Ureter (tissue), 1 donor: ENCODE measurements at regions not wholly inside any gene's neighbourhood (a gene's known extent, or its start where the extent isn't known, plus 50 kb on each side); places are given as distances from the start of the nearest gene placed in this dataset.

ENCODE experiments used
- DNase-seq: peaks from one replicate; pipeline ENCODE4 v3.0.0-alpha.2; 2020; ENCODE audit warnings: low spot score
- donor health status: DM: yes; HTN: yes; CAD: no.

DNA sequence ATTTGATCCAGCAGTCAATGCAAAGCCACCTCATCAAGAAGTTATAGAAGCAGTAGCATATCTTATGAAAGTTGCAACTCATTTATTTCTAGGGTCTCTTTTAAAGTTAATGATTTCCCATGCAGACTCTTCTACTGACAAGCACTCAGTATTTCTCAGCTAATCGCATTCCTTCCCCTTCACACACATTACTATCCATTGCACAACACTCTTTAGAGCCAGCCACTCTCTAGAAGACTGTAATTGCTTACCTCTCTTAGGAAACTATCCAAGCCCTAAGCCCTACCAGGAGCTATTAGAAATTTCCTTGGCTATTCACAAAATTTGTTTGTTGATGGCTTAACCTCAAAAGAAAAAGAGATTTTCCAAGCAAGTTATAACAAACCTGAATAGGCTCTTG, 106.0 kb downstream of the ADAMTS1 start:
- no peak for DNase-seq

DNA sequence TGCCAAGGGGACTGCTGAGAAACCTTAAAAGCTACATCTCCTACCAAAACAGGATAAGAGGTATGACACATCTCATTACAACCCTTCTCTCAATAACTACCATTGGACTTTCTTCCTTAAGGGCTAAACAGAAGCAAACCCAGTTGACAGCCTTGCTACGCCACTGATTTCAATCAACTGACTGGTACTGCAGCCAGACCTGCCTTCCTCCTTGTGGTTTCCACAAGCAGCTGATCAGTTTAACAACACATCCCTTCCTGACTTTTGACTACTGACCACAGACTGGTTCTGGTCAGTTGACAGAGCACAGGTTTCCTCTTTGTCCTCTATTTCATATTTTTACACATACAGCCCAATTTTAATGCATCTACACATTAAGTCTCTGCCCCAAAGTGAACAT, 108.8 kb downstream of the ADAMTS1 start:
- no peak for DNase-seq

DNA sequence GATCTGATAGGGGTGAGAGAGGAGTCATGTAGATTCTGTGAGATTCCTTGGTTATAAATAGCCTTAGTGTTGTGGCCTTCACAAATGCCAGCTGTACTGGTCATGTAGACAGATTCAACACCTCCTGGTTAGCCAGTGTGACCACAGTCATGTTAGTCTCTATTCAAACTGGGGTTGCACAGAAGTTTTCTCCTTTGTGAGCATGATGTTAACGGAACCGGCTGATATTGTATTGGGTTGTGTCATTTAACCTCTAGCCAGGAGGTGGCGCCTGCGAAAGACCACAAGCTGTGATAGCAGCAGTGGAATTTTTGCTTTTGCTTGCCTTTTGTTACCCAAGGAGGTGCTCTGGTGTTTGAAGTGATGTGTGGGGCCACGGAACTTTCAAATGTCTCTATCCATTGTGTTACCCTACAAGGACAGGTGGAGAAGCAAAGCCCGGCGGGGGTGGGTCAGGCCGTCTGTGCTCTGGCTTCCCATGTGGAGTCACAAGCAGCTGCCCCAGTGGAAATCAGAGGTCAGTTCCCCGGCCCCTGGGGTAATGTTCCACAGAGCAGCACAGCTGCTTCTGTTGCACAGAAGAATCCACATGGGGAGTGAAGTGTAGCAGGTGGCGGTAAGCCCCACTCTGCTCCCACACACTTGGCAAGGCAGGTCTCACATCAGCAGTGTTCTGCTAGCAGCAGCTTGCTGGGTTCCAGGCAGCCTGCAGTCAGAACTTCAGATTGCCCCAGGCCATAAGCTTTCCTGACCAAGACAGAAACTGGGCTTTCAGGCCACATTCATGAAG, 112.6 kb downstream of the ADAMTS1 start:
- peak; percentile 53 for DNase-seq

DNA sequence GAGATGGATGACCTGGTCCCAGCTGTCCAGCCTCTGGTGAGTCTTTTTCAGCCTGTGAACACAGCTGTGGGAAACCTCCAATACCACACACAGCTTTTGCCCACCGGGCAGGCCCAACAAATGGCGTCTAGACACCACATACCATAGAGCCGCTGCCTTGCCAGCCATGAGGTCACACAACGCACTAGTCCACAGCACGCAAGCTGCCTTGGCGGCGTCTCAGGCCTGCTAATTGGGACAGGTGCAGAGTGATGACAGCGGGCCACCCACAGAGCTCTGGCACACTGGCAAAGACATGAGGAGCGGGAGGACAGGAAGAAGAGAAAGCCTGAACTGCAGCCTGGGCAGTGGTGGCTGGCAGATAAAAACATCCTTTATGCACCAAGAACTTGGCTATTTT, 125.5 kb downstream of the ADAMTS1 start:
- no peak for DNase-seq

DNA sequence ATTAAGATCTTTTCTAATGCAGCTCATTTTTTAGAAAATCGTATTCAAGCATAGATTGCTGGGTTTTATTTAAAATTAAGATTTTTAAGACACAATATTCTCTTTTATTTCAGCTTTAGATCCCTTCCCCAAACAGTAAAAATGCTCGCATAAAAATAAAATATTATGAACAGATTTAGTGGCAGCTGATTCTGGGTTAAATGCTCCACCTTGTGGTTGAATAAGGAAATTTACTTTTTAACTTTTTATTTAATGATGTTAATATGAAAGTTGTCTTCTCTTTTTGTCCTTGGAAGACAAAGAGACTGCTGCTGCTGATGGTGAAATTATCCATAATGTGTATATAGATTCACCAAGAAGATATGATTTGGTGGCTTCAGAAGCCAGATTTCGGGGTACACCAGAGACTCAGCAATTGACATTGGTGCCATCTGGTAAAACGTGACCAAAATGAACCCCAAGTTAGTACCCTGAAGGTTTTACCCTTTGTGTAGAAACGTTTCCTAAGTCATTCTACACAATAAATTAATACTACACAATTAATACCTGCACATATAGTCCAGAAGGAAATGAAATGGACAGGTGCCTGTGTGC, 128.0 kb downstream of the ADAMTS1 start:
- no peak for DNase-seq

DNA sequence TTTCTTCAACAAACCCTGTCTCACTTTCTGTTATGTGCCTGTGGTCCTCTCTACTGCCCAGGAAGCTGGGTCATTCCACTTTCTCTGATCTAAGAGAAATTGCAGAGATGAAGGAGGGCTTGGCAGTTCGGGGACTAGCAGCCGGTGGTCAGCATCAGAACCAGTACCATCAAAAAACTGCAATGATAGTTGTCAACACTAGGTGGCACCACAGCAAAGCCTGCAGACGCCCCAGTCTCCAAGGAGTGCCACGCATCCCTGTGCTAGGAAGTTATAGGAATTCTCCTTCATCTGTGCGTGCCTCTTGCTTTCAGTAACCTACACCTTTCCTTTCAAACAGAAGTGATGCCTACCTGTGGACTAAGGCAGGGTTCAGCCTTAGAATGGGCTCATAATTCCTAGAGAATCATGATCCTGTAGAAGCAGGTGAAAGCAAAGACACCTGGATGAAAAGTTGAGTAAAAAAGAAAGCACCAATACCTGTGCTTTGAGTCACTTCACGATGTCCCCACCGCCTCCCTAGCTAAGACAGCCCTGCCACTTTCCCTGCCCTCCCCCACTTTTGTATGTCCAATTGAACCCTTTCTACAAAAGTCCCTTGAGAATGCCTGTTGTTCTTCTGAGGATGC, 129.2 kb downstream of the ADAMTS1 start:
- DNase-seq, result no peak

DNA sequence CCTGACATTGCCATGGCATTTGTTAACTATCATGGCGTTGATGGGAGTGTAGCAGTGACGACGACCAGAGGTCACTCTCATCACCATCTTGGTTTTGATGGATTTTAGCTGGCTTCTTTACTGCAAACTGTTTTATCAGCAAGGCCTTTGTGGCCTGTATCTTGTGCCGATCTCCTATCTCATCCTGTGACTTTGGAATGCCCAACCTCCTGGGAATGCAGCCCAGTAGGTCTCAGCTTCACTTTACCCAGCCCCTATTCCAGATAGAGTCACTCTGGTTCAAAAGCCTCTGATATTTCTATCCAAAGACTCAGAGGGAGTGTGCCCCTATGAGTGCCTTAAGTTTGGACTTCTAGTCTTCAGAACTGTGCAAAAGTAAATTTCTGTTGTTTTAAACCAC, 130.1 kb downstream of the ADAMTS1 start:
- no peak for DNase-seq

DNA sequence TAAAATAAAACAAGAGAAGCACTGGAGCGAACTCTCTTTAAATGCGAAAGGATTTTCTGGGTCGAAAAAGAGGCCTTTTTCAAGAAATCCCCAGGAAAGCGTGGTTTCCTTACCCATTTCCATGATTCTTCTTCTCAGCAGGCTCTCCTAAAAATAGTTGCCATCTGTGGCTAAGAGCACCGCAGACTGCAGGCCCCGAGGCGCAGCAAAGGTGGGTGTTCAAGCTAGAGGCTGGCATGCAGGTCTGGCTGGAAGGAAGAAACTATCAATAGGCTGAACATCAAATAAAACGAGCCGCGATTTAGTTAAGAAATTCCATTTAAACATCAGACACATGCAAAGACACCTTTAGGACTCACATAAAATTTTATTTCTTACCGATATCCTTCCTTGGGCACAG, 135.1 kb downstream of the ADAMTS1 start:
- DNase-seq, result no peak

DNA sequence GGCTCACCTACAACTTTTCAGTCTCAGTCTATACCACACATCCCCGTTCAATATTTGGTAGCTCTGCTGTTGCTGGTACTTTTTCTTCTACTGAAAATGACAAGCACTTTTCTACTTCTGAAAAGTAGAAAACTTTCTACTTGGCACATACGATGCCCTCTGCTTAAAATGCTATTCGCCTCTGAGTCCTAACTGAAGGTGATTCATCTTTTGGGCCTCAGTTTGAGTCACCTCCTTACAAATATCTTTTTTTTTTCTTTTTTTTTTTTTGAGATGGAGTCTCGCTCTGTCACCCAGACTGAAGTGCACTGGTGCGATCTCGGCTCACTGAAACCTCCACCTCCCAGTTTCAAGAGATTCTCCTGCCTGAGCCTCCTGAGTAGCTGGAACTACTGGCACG, 136.0 kb upstream of the CYYR1 start:
- DNase-seq, result no peak

DNA sequence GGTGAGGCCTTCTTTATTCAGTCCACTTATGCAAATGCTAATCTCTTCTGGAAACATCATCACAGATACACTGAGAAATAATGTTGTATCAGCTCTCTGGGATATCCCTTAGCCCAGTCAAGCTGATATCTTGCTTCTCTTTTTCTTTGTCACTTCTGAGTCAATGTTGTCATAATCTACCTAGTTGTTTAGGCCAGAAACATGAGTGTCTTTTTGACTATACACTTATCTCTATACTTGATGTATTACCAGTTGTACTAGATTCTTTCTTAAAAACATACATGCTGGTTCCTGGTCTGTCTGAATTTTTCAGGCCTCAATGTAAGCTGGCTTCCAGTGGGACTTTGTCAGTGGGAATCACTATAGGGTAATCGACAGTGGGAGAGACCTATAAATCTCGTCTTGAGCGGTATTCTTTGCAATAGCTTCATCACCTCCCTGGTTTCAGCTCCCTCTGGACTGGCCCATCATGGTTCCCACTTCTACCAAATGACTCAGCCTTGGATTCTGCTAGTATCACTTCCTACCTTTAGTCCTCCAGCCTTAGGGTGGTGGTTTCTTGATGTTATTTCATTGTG, 135.2 kb upstream of the CYYR1 start:
- no peak for DNase-seq

DNA sequence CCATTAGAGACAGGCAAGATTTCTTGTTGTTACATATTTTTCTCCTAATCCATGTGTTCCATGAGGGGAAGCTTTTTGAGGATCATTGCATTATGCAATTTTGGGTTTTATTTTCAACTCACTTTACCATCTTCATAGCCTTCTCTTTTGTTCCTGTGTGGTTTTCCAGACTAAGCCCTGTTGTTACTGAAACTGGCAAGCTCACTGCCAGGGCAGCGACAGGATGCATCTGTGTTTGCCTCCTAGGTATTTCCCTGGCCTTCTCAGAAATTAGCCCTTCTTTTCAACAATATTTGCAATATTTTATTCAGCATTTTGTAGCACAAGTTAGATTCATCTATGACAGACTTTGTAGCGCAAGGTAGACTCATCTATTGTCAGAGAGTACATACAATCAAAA, 134.2 kb upstream of the CYYR1 start:
- no peak for DNase-seq

DNA sequence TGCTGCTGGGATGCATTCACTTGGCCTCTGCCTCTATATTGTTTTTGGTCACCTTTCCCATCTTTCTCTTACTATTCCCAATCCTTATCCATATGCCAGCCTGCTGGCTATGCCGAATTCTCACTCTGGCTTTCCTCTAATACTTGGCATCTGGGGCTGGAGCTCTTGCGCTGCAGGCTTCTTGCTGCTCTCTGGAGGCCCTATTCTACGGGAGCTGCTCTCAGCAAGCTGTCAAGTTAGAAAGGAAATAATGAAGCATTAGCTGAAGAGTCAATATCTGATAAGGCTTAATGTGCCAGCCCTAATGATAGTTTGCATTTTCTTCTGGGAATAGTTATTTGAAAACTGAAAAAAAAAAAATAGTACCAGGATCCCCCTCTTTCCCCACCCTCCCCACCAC, 125.3 kb upstream of the CYYR1 start:
- DNase-seq, result no peak

DNA sequence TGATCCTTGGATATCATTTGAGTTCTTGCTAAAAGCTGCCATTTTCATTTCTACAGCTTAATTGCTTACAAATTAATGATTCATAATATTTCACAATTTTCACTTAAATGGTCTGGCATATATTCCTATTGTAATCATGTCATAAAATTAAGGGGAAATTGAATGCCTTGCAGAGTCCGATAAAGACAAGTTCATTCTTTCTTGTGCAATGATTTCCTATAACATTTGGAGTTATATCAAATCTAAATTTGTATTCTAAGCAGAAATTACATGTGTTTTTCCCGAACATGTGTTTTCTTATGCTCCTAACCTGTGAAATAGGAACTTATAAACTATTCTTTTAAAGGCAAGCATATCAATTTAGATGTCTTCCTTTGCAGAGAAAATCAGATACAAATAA, 118.3 kb upstream of the CYYR1 start:
- no peak for DNase-seq

DNA sequence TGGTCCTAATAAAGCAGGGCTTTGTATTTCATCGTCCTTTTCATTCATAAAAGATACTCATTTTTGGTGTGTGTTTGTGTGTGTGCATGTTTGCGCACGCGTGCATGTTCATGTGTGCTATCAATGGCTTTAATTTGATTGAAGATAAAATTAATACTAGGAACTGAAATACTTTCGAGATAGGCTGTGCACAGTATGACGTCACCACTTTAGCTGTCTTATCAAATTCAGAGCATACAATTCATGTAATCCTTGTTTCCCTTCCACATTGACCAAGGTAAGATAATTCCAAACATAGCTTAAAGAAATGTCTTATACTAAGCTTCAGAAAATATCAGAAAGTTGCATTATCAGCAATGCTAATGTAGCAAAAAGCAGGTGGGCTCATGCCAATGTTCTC, 113.6 kb upstream of the CYYR1 start:
- DNase-seq, result no peak

DNA sequence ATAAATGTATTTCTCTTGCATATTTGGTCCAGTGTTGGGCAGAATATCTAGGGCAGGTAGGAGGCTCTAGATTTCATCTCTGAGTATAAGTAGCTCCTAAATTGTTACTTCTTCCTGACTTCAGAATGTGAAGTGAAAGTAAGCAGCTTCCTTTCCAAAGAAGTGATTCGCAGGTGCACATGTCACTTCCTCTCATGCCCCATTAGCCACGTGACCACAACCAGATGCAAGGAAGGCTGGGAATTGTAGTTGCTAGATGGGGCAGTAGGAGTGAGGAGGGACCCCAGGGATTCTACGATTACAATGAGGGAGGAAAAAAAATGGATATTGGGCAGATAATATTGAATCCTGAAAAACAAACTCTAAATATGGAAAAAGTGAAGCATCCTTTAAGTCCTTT, 113.2 kb upstream of the CYYR1 start:
- no peak for DNase-seq

DNA sequence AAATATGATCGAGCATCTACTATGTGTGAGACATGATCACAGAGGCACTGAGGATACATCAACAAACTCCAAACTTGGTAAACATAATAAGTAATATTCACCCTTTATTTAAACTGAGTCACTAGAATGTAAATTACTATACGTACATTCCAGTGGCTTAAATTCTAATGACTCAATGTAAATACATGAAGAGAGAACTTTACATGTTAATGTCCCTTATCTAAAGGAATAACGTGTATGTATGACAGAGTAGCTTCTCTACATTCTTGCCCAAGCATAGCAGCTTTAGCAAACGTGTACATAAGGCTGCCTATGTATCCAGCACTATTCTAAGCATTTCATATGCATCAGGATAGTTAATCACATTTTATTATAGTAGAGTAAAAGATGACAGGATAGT, 111.8 kb upstream of the CYYR1 start:
- no peak for DNase-seq

DNA sequence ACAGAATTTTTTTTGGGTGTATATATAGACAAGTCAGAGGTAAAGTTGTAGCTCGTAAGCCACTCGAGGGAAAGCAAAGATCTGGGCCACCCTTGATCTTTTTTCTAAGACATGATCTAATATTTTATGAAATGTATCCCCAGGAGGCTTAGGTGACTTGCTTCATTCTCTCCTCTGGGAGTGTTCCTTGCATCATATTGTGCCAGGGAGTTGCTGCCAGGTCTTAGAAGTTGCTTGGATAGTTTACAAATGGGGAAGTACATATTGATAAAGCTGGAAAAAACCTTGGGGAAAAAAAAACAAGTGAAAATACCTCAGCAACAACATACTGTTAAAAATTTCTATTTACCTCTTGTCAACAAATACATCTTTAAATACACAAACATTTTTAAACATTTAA, 110.9 kb upstream of the CYYR1 start:
- no peak for DNase-seq

DNA sequence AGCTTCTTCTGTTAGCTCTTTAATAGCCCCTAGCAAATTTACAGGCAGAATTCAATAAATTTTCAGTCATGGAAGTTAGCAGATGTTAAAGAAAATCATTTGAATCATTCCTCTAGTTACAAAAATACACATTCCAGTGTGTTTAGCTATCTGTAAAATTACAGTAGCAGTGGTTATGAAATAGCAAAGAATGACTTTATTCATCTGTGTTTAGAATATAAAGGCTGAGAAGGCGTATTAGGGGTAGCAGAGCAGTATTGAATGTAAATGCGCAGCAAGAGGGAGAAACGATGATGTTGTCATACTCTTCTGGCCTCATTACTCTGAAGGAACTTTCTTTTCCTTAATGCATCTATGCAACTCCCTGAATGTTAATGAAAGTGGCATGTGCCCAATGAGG, 106.2 kb upstream of the CYYR1 start:
- DNase-seq, result no peak

DNA sequence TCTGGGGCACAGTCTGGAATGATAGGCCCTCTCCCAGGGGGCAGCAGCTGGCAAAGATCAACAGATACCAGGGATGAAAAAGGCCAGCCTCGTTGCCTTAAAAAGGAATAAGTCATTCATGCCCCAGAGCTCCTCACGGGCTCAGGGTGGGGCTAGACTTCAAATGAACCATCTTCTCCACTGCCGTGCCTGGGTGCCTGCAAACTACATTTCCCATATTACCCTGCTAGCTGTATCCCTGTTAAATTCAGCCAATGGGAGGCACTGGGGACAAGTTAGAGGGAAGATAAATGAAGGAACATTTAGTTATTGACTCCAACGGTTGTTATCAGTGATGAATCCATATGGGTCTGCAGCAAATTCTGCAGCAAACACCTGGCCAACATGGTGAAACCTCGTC, 101.2 kb upstream of the CYYR1 start:
- no peak for DNase-seq

DNA sequence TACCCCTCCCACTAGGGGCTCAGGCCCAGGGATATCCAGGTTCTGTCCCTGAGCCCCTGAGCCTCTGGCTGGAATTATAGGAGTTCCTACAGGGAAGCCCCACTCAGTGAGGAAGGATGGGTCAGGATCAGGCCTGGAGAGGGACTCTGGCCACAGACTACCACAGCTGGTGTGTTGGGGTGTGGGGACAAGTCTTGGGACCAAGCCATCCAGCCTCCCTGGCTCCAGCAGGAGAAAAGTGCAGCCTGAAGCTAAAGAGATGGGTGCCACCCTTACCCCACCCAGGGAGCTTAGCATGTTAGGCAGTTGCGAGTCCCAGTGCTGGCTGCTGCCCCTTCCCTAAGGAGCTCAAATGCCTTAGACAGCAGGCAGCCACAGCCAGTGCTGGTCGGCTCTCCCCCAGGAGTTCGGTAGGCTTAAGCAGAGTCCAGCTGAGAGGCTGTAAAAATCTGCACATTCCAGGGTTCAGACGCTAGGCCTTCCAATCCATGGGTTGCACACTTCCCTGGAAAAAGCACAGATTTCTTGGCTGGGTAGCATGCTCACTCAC, 96.2 kb upstream of the CYYR1 start:
- DNase-seq, result no peak

DNA sequence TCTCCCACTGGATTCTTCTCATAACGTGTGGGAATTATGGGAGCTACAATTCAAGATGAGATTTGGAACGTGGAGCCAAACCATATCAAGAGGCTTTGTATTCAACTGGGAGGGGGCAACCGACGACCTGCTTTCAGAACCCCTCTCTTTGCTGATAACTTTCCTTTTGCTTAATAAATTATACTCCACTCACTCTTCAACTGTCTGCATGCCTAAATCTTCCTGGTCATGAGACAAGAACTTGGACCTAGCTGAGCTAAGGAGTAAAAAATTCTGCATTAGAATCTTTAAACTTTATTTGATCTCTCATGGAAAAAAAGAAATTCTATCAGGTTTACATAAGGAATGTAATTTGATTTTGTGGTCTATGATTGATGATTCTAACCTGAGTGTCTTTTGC, 86.7 kb upstream of the CYYR1 start:
- DNase-seq, result no peak

DNA sequence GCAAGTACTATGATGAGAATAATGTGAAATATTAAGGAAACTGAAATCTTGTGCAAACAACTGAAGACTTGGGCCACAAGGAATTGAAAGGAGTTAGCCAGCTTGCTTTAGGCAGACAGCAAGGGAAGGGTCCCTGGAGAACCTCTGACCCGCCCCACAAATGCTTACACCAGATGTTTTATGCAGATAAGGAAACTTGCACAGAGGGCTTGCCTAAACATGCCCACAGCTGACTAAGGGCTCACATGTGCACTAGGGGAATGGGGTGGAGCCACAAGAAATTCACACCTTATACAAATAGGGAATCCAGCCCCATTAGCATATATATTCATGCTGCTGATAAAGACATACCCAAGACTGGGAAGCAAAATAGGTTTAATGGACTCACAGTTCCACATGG, 86.1 kb upstream of the CYYR1 start:
- DNase-seq, result no peak

DNA sequence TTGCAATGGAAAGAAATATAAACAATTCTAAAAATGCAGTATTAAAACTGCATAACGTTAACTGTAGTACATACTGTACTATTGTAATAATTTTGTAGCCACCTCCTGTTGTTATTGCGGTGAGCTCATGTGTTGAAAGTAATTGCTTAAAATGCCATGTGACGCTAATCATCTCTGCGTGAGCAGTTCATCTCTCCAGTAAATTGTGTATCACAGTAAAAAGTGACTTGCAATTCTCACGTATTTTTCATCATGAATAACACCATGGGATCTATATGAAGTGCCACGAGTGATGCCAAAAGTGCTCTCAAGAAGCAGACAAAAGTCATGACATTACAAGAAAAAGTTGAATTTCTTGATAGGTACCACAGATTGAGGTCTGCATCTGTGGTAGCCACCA, 82.4 kb upstream of the CYYR1 start:
- DNase-seq, result no peak
